CD4-positive, alpha-beta T cell (primary cell): ENCODE measurements at regions not wholly inside any gene's neighbourhood (a gene's known extent, or its start where the extent isn't known, plus 50 kb on each side); places are given as distances from the start of the nearest gene placed in this dataset.

ENCODE experiments used
- ATAC-seq: fragments of 200-7000 bp; cut with Tn5 transposase; one replicate; pipeline ENCODE4 v1.10.0; 2022; ENCODE audit warnings: mild to moderate bottlenecking; ENCODE audit not compliant: poor library complexity
- CTCF ChIA-PET: fragments of 350-600 bp; sonication (Branson Sonifier 250); formaldehyde crosslinking; loops from one replicate; lab custom pipeline; 2021; ENCODE audit warnings: antibody characterized with exemption, inconsistent platforms; lab: Charles Lee
- POLR2A ChIA-PET: fragments of 350-600 bp; sonication (Branson Sonifier 250); formaldehyde crosslinking; loops from one replicate; lab custom pipeline; 2021; ENCODE audit warnings: antibody characterized with exemption, inconsistent platforms; lab: Charles Lee
- DNase-seq, 14 experiments: peaks; one replicate each; pipeline ENCODE4 v3.0.0-alpha.2; 2013 to 2020; ENCODE audit warnings: mixed read lengths in 2 of 14
- H3K27ac ChIP-seq, 2 donors: one replicate each; pipeline versions ENCODE4 v1.5.1 to v1.7.0; 2013; ENCODE audit warnings: low read length in 2 of 2, low read depth in 1 of 2, mild to moderate bottlenecking in 1 of 2
- H3K27me3 ChIP-seq, 2 experiments: 1 replicate in 1 of 2; 2 replicates in 1 of 2; pipeline versions ENCODE4 v1.6.1 to v1.7.0; 2013; ENCODE audit warnings: low read length in 2 of 2, control low read depth in 1 of 2, mild to moderate bottlenecking in 1 of 2, moderate library complexity in 1 of 2; ENCODE audit not compliant: insufficient read depth in 2 of 2, control insufficient read depth in 1 of 2
- H3K36me3 ChIP-seq: one replicate; pipeline ENCODE4 v1.6.1; 2013; ENCODE audit warnings: low read length, control low read depth; ENCODE audit not compliant: insufficient read depth
- H3K4me1 ChIP-seq: one replicate; pipeline ENCODE4 v1.6.1; 2013; ENCODE audit warnings: low read length, control low read depth; ENCODE audit not compliant: insufficient read depth
- H3K4me3 ChIP-seq: one replicate; pipeline ENCODE4 v1.5.1; 2013; ENCODE audit warnings: mild to moderate bottlenecking, low read length, moderate library complexity
- H3K9me3 ChIP-seq, 2 experiments: 1 replicate in 1 of 2; 2 replicates in 1 of 2; pipeline versions ENCODE4 v1.6.1 to v1.7.0; 2013; ENCODE audit warnings: low read length in 2 of 2, mild to moderate bottlenecking in 2 of 2, control low read depth in 1 of 2, moderate library complexity in 1 of 2; ENCODE audit not compliant: control insufficient read depth in 1 of 2, insufficient read depth in 1 of 2
- H3K27ac Mint-ChIP-seq: one replicate; pipeline ENCODE4 v1.8.0; 2020; ENCODE audit warnings: mixed read lengths
- H3K27me3 Mint-ChIP-seq: one replicate; pipeline ENCODE4 v1.8.0; 2021; ENCODE audit warnings: mixed read lengths
- H3K36me3 Mint-ChIP-seq: one replicate; pipeline ENCODE4 v1.8.0; 2021; ENCODE audit warnings: low read depth, mixed read lengths
- H3K4me1 Mint-ChIP-seq: one replicate; pipeline ENCODE4 v1.8.0; 2021; ENCODE audit warnings: low read depth, mixed read lengths
- H3K4me3 Mint-ChIP-seq: one replicate; pipeline ENCODE4 v1.8.0; 2020; ENCODE audit warnings: mild to moderate bottlenecking, mixed read lengths
- H3K9me3 Mint-ChIP-seq: one replicate; pipeline ENCODE4 v1.8.0; 2020; ENCODE audit warnings: mixed read lengths
- CTCF ChIP-seq: fragments of 200-600 bp; IDR thresholded peaks from one replicate; pipeline ENCODE4 v1.8.0; 2022; ENCODE audit warnings: antibody characterized with exemption, mild to moderate bottlenecking
- intact Hi-C, 2 experiments: fragments of 100-400 bp; cut with DNase I in 1 of 2; cut with micrococcal nuclease in 1 of 2; formaldehyde crosslinking; loops; one replicate each; pipeline versions ENCODE4 v1.15.1 to v1.9.0; 2023 to 2025; cut with DNase I, micrococcal nuclease

GRCh38 chr5:109937951-109938350 is 248.2 kb downstream of the MAN2A1 start:
- Histone ChIP-seq H3K27me3 (no peaks in the 10 kb centered on the region), H3K4me1 (peaks cover 4% of the 10 kb centered on the region), H3K9me3 (peaks cover 4% of the 10 kb centered on the region in 2 experiments), H3K36me3 (no peaks in the 10 kb centered on the region), H3K27ac (no peak overlapping the region), H3K4me3 (no peak overlapping the region)
- TF ChIP-seq CTCF, result no peak
- H3K9me3 Mint-ChIP-seq, result peaks cover 4% of the 10 kb centered on the region
- no peak overlapping the region for H3K27ac Mint-ChIP-seq
- ATAC-seq (no peak), DNase-seq (no peak)
- H3K4me3 Mint-ChIP-seq, result no peak overlapping the region
- intact Hi-C loops, result no loop called here
- no peaks in the 10 kb centered on the region for H3K27me3 Mint-ChIP-seq
- ChIA-PET POLR2A (interaction anchor here (1.2 kb wide), 1 partner anchor 16 kb away, joined by 3 read pairs; no protein-coding TSS in a partner anchor), CTCF (no interaction called here)
- peaks cover 8% of the 10 kb centered on the region for H3K4me1 Mint-ChIP-seq
- H3K36me3 Mint-ChIP-seq, result no peaks in the 10 kb centered on the region

DNA sequence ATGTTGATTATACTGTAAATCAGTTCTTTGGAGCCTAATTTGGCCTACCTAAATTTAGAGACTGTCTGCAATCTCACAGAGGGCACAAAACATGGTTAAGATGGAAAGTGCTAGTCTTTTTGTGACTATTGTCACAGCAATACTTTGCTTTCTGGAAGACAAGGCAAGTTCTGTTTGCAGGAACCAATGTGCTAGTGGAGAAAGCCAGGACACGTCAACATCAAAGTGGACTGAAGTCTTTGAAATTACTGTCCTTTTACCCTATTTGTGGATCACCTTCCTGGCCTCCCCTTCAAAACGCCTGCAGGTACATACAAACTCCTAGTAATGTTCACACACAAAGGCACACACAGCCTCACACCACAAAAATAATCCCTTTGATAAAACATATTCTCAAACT is 248.7 kb downstream of the MAN2A1 start:
- Histone ChIP-seq H3K27ac (no peak overlapping the region), H3K9me3 (peaks cover 4% of the 10 kb centered on the region in 2 experiments), H3K36me3 (no peaks in the 10 kb centered on the region), H3K4me3 (no peak overlapping the region), H3K27me3 (no peaks in the 10 kb centered on the region), H3K4me1 (peaks cover 4% of the 10 kb centered on the region)
- ChIA-PET CTCF (interaction anchor here (1.1 kb wide), 1 partner anchor 9 kb away, joined by 3 read pairs; no protein-coding TSS in a partner anchor), POLR2A (no interaction called here)
- no peak for TF ChIP-seq CTCF
- DNase-seq (no peak), ATAC-seq (no peak)
- Mint-ChIP-seq H3K27me3 (no peaks in the 10 kb centered on the region), H3K36me3 (no peaks in the 10 kb centered on the region), H3K9me3 (peaks cover 2% of the 10 kb centered on the region), H3K4me3 (no peak overlapping the region), H3K4me1 (peaks cover 8% of the 10 kb centered on the region), H3K27ac (no peak overlapping the region)
- intact Hi-C loops, result no loop called here

- no peaks in the 10 kb centered on the region for H3K36me3 Mint-ChIP-seq
- H3K9me3 ChIP-seq, result peaks cover 4% of the 10 kb centered on the region in 2 experiments
- peaks cover 2% of the 10 kb centered on the region for H3K9me3 Mint-ChIP-seq
- ChIA-PET CTCF (interaction anchor here (1.1 kb wide), 1 partner anchor 10 kb away, joined by 3 read pairs; no protein-coding TSS in a partner anchor), POLR2A (no interaction called here)
- H3K4me3 ChIP-seq, result no peak overlapping the region
- no peak overlapping the region for H3K27ac Mint-ChIP-seq
- no peak overlapping the region for H3K27ac ChIP-seq
- TF ChIP-seq CTCF, result no peak
- peaks cover 4% of the 10 kb centered on the region for H3K4me1 ChIP-seq
- H3K4me1 Mint-ChIP-seq, result peaks cover 8% of the 10 kb centered on the region
- intact Hi-C loops, result no loop called here
- H3K36me3 ChIP-seq, result no peaks in the 10 kb centered on the region
- no peaks in the 10 kb centered on the region for H3K27me3 Mint-ChIP-seq
- no peaks in the 10 kb centered on the region for H3K27me3 ChIP-seq
- ATAC-seq, result no peak
- H3K4me3 Mint-ChIP-seq, result no peak overlapping the region
- no peak for DNase-seq
Measured at GRCh38 chr5:109939116-109939682, 249.5 kb downstream of the MAN2A1 start.
